D721Med (cell line): ENCODE measurements at regions not wholly inside any gene's neighbourhood (a gene's known extent, or its start where the extent isn't known, plus 50 kb on each side); places are given as distances from the start of the nearest gene placed in this dataset.

ENCODE experiments used
- DNase-seq: peaks from one replicate; pipeline ENCODE4 v3.0.0; 2011; ENCODE audit warnings: low spot score; ENCODE audit not compliant: insufficient read length
- FAIRE-seq: peaks from 2 replicates; lab custom pipeline; 2011; peaks lifted over from hg19 to GRCh38; lab: Jason Lieb, UNC
- CTCF ChIP-seq: IDR thresholded peaks from 2 replicates; pipeline ENCODE4 v1.5.1; 2012; ENCODE audit warnings: mild to moderate bottlenecking, control low read depth; ENCODE audit not compliant: insufficient read depth; ENCODE audit errors: missing control alignments

GRCh38 chr6:119908157-119908556, 558.6 kb upstream of the MAN1A1 start:
- no peak for TF ChIP-seq CTCF
- DNase-seq (no peak), FAIRE-seq (no peak)

- no peak for FAIRE-seq
- DNase-seq, result no peak
- no peak for TF ChIP-seq CTCF
These were observed 553.1 kb upstream of the MAN1A1 start for GRCh38 chr6:119902681-119903080.

GRCh38 chr6:119896806-119897205, 547.2 kb upstream of the MAN1A1 start:
- TF ChIP-seq CTCF, result no peak
- FAIRE-seq (no peak), DNase-seq (no peak)

GRCh38 chr6:119895626-119896025, 546.1 kb upstream of the MAN1A1 start:
- DNase-seq (no peak), FAIRE-seq (no peak)
- TF ChIP-seq CTCF, result no peak

- no peak for DNase-seq
- no peak for TF ChIP-seq CTCF
- no peak for FAIRE-seq
These were observed 545.2 kb upstream of the MAN1A1 start for GRCh38 chr6:119894811-119895210.

GRCh38 chr6:119891644-119892043, 542.1 kb upstream of the MAN1A1 start:
- no peak for FAIRE-seq
- no peak for DNase-seq
- no peak for TF ChIP-seq CTCF

GRCh38 chr6:119891206-119891605, 541.6 kb upstream of the MAN1A1 start:
- FAIRE-seq, result no peak
- TF ChIP-seq CTCF, result no peak

More at GRCh38 chr6:119891206-119891605, 541.6 kb upstream of the MAN1A1 start:
- no peak for DNase-seq
